ENCODE measurements at regions not wholly inside any gene's neighbourhood (a gene's known extent, or its start where the extent isn't known, plus 50 kb on each side); places are given as distances from the start of the nearest gene placed in this dataset.
"Not testable (repeated sequence)": the region's sequence is repeated elsewhere in the genome, so short reads cannot be mapped to it uniquely, and the experiment has no call there.

DNA sequence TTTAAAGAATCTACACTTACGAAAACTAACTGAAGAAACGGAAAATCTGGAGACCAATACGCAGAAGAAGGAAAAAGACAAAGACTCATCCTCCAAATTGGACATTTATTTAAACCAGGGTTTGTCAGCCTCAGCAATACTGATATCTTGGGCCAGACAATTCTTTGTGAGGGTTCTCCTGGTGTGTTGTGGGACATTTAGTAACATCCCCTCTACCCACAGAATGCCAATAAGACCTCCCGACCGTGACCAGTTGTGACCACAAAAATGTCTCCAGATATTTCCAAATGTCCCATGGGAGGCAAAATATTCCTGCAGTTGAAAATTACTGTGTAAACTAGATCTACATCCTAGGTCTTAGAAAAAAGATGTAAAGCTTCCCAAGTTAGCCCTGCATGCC lies 50.3 kb upstream of the ZSCAN2 start:
- DNase-seq, result not testable (repeated sequence)
